Sigmoid colon (tissue), 3 donors: ENCODE measurements at regions not wholly inside any gene's neighbourhood (a gene's known extent, or its start where the extent isn't known, plus 50 kb on each side); places are given as distances from the start of the nearest gene placed in this dataset.

Source experiments
- POLR2A ChIP-seq, 2 donors: fragments of 450-650 bp; IDR thresholded peaks; one replicate each; pipeline ENCODE4 v1.6.1; 2016; ENCODE audit warnings: antibody characterized with exemption in 2 of 2, mild to moderate bottlenecking in 2 of 2, moderate library complexity in 2 of 2
- TF ChIP-seq, protein P1 (sequence below), 4 experiments: fragments of 450-650 bp in 3 of 4; fragments of 200-600 bp in 1 of 4; IDR thresholded peaks; one replicate each; pipeline ENCODE4 v1.5.1; 2016 to 2019; ENCODE audit warnings: antibody characterized with exemption in 4 of 4, mild to moderate bottlenecking in 3 of 4, moderate library complexity in 2 of 4

GRCh38 chr5:50927953-50928352 lies 261.5 kb downstream of the PARP8 start:
- no peak for TF ChIP-seq POLR2A (IDR thresholded peaks at IDR 0.05)
- TF ChIP-seq, protein P1, sequence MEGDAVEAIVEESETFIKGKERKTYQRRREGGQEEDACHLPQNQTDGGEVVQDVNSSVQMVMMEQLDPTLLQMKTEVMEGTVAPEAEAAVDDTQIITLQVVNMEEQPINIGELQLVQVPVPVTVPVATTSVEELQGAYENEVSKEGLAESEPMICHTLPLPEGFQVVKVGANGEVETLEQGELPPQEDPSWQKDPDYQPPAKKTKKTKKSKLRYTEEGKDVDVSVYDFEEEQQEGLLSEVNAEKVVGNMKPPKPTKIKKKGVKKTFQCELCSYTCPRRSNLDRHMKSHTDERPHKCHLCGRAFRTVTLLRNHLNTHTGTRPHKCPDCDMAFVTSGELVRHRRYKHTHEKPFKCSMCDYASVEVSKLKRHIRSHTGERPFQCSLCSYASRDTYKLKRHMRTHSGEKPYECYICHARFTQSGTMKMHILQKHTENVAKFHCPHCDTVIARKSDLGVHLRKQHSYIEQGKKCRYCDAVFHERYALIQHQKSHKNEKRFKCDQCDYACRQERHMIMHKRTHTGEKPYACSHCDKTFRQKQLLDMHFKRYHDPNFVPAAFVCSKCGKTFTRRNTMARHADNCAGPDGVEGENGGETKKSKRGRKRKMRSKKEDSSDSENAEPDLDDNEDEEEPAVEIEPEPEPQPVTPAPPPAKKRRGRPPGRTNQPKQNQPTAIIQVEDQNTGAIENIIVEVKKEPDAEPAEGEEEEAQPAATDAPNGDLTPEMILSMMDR (IDR thresholded peaks at IDR 0.05), result no peak
